Smooth muscle cell (in vitro differentiated cells): ENCODE measurements at regions not wholly inside any gene's neighbourhood (a gene's known extent, or its start where the extent isn't known, plus 50 kb on each side); places are given as distances from the start of the nearest gene placed in this dataset.

Source experiments
- DNase-seq: peaks from one replicate; lab custom pipeline; 2025; ENCODE audit not compliant: unreplicated experiment; lab: John Stamatoyannopoulos, UW
- H2AFZ ChIP-seq: fragments of 200-600 bp; sonication (generic); 2 replicates; pipeline ENCODE4 v1.6.0; 2016; ENCODE audit warnings: antibody characterized with exemption, low read depth, mild to moderate bottlenecking
- H3F3A ChIP-seq: fragments of 200-600 bp; sonication (generic); 2 replicates; pipeline ENCODE4 v1.6.0; 2017; ENCODE audit warnings: antibody characterized with exemption, low read depth
- H3K27ac ChIP-seq: fragments of 200-600 bp; sonication (generic); 2 replicates; pipeline ENCODE4 v1.5.1; 2016; ENCODE audit warnings: low read depth, mild to moderate bottlenecking
- H3K27me3 ChIP-seq: fragments of 200-600 bp; sonication (generic); 2 replicates; pipeline ENCODE4 v1.6.1; 2016; ENCODE audit warnings: low read depth, mild to moderate bottlenecking
- H3K36me3 ChIP-seq: fragments of 200-600 bp; sonication (generic); 2 replicates; pipeline ENCODE4 v1.5.1; 2016; ENCODE audit warnings: low read depth
- H3K4me1 ChIP-seq: fragments of 200-600 bp; sonication (generic); 2 replicates; pipeline ENCODE4 v1.5.1; 2016; ENCODE audit warnings: low read depth
- H3K4me2 ChIP-seq: fragments of 200-600 bp; sonication (generic); 2 replicates; pipeline ENCODE4 v1.6.0; 2016; ENCODE audit warnings: mild to moderate bottlenecking
- H3K4me3 ChIP-seq: fragments of 200-600 bp; sonication (generic); 2 replicates; pipeline ENCODE4 v1.5.1; 2016; ENCODE audit warnings: mild to moderate bottlenecking
- H3K79me2 ChIP-seq: fragments of 200-600 bp; sonication (generic); 2 replicates; pipeline ENCODE4 v1.6.0; 2016; ENCODE audit warnings: low read depth, mild to moderate bottlenecking
- H3K9ac ChIP-seq: fragments of 200-600 bp; sonication (generic); 2 replicates; pipeline ENCODE4 v1.6.0; 2016; ENCODE audit warnings: low read depth
- H3K9me3 ChIP-seq: fragments of 200-600 bp; sonication (generic); replicated peaks from 2 replicates; pipeline ENCODE4 v1.5.1; 2016; ENCODE audit warnings: low read depth
- H4K20me1 ChIP-seq: fragments of 200-600 bp; sonication (generic); 2 replicates; pipeline ENCODE4 v1.6.0; 2016; ENCODE audit warnings: low read depth
- WGBS: methylation state at CpG from one replicate; pipeline ENCODE4 v1.1.7; 2016; ENCODE audit warnings: low lambda C conversion rate; 5-methylcytosine and 5-hydroxymethylcytosine counted together
- TF ChIP-seq, protein P1 (sequence below): fragments of 200-600 bp; sonication (generic); IDR thresholded peaks from 2 replicates; pipeline ENCODE4 v1.5.1; 2017; ENCODE audit warnings: borderline replicate concordance, mild to moderate bottlenecking, antibody characterized with exemption; ENCODE audit not compliant: insufficient read depth, poor library complexity, severe bottlenecking

DNA sequence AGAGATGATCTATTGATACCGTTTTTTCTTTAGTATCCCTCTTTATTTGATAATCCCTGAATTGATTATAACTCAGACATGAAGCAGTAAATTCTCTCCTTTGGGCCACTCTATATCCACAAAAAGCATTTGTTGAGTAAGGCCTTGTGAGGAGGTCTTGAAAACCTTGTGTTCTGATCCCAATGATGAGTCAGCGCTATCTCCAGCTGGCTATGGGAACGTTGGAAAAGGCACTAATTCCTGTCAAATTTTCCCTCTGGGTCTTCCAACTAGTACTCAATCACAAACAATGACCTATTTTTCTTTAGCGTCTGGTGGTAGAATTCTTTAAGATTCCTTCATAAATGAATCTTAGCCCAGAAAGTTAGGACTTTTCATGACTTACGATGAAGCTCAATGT is 168.4 kb upstream of the LRIG3 start:
- no peak for DNase-seq
- no peak overlapping the region for H2AFZ ChIP-seq
- H3K9me3 ChIP-seq: no peaks in the 10 kb centered on the region
- peaks cover 30% of the 10 kb centered on the region for H3K4me1 ChIP-seq
- no peaks in the 10 kb centered on the region for H4K20me1 ChIP-seq
- H3K79me2 ChIP-seq: no peaks in the 10 kb centered on the region
- H3K4me3 ChIP-seq: no peak overlapping the region
- H3K4me2 ChIP-seq: no peak overlapping the region
- H3K27ac ChIP-seq: no peak overlapping the region
- 61% methylated on average over 5 of the region's 5 CpGs for WGBS
- no peaks in the 10 kb centered on the region for H3F3A ChIP-seq
- H3K27me3 ChIP-seq: no peaks in the 10 kb centered on the region
- TF ChIP-seq, protein P1, sequence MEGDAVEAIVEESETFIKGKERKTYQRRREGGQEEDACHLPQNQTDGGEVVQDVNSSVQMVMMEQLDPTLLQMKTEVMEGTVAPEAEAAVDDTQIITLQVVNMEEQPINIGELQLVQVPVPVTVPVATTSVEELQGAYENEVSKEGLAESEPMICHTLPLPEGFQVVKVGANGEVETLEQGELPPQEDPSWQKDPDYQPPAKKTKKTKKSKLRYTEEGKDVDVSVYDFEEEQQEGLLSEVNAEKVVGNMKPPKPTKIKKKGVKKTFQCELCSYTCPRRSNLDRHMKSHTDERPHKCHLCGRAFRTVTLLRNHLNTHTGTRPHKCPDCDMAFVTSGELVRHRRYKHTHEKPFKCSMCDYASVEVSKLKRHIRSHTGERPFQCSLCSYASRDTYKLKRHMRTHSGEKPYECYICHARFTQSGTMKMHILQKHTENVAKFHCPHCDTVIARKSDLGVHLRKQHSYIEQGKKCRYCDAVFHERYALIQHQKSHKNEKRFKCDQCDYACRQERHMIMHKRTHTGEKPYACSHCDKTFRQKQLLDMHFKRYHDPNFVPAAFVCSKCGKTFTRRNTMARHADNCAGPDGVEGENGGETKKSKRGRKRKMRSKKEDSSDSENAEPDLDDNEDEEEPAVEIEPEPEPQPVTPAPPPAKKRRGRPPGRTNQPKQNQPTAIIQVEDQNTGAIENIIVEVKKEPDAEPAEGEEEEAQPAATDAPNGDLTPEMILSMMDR: no peak
- H3K9ac ChIP-seq: no peak overlapping the region
- H3K36me3 ChIP-seq: no peaks in the 10 kb centered on the region

DNA sequence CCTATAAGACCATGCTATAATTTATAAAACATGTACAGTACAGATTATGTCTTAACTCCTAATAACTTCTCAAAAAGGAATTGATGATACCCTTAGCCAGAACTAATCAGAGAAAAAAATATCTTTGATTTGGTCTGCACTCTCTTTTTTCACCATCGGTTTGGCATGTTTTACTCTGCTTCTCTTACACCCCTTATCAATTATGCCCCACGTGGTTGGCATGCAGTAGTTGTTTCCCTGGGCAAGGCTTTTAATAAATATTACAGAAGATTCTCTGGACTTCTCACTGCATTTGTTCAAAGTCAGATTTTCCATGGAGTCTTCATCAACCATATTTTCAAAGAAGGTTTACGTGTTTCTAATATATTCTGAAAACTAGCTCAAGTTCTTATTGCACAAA is 167.4 kb upstream of the LRIG3 start:
- TF ChIP-seq, protein P1: no peak
- Histone ChIP-seq H3K9me3 (no peaks in the 10 kb centered on the region), H2AFZ (no peak overlapping the region), H3K4me1 (peaks cover 30% of the 10 kb centered on the region), H3K4me3 (no peak overlapping the region), H3K27ac (no peak overlapping the region), H4K20me1 (no peaks in the 10 kb centered on the region), H3F3A (no peaks in the 10 kb centered on the region), H3K4me2 (no peak overlapping the region), H3K79me2 (no peaks in the 10 kb centered on the region), H3K9ac (no peak overlapping the region), H3K36me3 (no peaks in the 10 kb centered on the region), H3K27me3 (no peaks in the 10 kb centered on the region)
- no peak for DNase-seq
- WGBS: 90% methylated on average over 3 of the region's 3 CpGs

DNA sequence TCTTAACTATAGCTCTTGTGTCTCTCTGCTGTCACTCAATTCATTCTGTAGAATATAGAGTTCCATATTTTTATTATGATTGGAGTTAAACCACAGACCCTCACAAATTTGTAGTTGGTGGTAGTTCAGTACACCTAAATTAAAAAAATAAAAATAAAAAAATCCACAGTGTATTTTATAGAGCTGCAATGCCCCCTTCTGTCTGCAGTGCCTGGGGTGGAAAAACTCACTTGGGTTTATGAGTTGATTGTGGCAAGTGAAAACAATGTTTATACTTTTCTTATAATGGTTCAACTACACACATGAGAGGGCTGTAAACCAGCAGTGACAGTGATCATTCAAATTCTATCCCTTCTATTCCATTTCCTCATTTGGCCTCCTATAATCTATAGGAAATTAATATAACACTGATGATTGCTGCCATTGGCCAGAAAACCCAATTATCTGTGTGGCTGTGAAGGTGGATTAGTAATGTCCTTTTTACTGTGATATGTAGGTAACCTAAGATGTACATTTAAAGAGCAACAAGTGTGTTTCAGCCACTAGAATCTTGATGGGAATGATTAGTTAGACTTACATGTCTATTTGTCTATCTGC is 166.9 kb upstream of the LRIG3 start:
- H3K27me3 ChIP-seq: no peaks in the 10 kb centered on the region
- no peak overlapping the region for H3K4me2 ChIP-seq
- no peaks in the 10 kb centered on the region for H3K36me3 ChIP-seq
- no peaks in the 10 kb centered on the region for H3K9me3 ChIP-seq
- no peak for DNase-seq
- H3K4me1 ChIP-seq: peaks cover 30% of the 10 kb centered on the region
- H3F3A ChIP-seq: no peaks in the 10 kb centered on the region
- no peak overlapping the region for H3K9ac ChIP-seq
- no peaks in the 10 kb centered on the region for H4K20me1 ChIP-seq
- TF ChIP-seq, protein P1: peak; percentile 65
- H3K27ac ChIP-seq: no peak overlapping the region
- no peak overlapping the region for H2AFZ ChIP-seq
- H3K4me3 ChIP-seq: no peak overlapping the region
- H3K79me2 ChIP-seq: no peaks in the 10 kb centered on the region

DNA sequence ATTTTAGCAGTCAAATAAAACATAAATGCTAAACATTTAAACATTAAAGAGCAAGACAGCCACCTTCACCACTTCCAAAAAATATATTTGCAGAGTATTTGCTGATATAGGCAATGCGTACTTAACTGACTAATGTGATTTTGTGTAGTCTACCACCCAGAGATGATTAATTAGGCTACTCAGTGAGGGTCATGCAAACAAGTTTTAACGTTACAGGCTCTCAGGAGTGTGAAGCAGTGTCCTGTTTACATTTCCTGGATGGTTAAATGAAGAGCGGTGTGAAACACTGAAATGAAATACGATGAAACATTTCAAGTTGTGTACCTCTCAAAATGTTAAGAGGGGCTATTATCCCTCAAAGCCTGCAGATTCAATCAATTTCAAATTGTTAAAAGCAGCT is 165.8 kb upstream of the LRIG3 start:
- WGBS: 77% methylated on average over 4 of the region's 4 CpGs
- Histone ChIP-seq H3K4me2 (no peak overlapping the region), H3F3A (no peaks in the 10 kb centered on the region), H3K36me3 (no peaks in the 10 kb centered on the region), H3K79me2 (no peaks in the 10 kb centered on the region), H3K9me3 (no peaks in the 10 kb centered on the region), H3K27me3 (no peaks in the 10 kb centered on the region), H3K27ac (no peak overlapping the region), H3K4me1 (peaks cover 30% of the 10 kb centered on the region), H3K4me3 (no peak overlapping the region), H3K9ac (no peak overlapping the region), H4K20me1 (no peaks in the 10 kb centered on the region), H2AFZ (no peak overlapping the region)
- DNase-seq: no peak
- TF ChIP-seq, protein P1: no peak
